ENCODE measurements at regions not wholly inside any gene's neighbourhood (a gene's known extent, or its start where the extent isn't known, plus 50 kb on each side); places are given as distances from the start of the nearest gene placed in this dataset.

GRCh38 chr7:84845971-84846370 is 340.9 kb downstream of the SEMA3D start:
- TF ChIP-seq, protein P1, sequence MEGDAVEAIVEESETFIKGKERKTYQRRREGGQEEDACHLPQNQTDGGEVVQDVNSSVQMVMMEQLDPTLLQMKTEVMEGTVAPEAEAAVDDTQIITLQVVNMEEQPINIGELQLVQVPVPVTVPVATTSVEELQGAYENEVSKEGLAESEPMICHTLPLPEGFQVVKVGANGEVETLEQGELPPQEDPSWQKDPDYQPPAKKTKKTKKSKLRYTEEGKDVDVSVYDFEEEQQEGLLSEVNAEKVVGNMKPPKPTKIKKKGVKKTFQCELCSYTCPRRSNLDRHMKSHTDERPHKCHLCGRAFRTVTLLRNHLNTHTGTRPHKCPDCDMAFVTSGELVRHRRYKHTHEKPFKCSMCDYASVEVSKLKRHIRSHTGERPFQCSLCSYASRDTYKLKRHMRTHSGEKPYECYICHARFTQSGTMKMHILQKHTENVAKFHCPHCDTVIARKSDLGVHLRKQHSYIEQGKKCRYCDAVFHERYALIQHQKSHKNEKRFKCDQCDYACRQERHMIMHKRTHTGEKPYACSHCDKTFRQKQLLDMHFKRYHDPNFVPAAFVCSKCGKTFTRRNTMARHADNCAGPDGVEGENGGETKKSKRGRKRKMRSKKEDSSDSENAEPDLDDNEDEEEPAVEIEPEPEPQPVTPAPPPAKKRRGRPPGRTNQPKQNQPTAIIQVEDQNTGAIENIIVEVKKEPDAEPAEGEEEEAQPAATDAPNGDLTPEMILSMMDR (IDR thresholded peaks at IDR 0.05) = no peak
- TF ChIP-seq SIN3A (IDR thresholded peaks at IDR 0.05; ENCODE audit: borderline replicate concordance, insufficient read depth, low read depth, low read length) = no peak
- TF ChIP-seq POLR2AphosphoS5 (IDR thresholded peaks at IDR 0.05; ENCODE audit: low read depth, low read length) = no peak
- TF ChIP-seq, protein P2, sequence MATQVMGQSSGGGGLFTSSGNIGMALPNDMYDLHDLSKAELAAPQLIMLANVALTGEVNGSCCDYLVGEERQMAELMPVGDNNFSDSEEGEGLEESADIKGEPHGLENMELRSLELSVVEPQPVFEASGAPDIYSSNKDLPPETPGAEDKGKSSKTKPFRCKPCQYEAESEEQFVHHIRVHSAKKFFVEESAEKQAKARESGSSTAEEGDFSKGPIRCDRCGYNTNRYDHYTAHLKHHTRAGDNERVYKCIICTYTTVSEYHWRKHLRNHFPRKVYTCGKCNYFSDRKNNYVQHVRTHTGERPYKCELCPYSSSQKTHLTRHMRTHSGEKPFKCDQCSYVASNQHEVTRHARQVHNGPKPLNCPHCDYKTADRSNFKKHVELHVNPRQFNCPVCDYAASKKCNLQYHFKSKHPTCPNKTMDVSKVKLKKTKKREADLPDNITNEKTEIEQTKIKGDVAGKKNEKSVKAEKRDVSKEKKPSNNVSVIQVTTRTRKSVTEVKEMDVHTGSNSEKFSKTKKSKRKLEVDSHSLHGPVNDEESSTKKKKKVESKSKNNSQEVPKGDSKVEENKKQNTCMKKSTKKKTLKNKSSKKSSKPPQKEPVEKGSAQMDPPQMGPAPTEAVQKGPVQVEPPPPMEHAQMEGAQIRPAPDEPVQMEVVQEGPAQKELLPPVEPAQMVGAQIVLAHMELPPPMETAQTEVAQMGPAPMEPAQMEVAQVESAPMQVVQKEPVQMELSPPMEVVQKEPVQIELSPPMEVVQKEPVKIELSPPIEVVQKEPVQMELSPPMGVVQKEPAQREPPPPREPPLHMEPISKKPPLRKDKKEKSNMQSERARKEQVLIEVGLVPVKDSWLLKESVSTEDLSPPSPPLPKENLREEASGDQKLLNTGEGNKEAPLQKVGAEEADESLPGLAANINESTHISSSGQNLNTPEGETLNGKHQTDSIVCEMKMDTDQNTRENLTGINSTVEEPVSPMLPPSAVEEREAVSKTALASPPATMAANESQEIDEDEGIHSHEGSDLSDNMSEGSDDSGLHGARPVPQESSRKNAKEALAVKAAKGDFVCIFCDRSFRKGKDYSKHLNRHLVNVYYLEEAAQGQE (IDR thresholded peaks at IDR 0.05; ENCODE audit: insufficient read depth in 1 of 2, low read depth in 2 of 2, low read length in 1 of 2) = no peak
